NCI-H2171 treated with DMSO at 0.1 percent for 48 hours (cell line): ENCODE measurements at regions not wholly inside any gene's neighbourhood (a gene's known extent, or its start where the extent isn't known, plus 50 kb on each side); places are given as distances from the start of the nearest gene placed in this dataset.
A peak's percentile ranks its signal among the peaks of the same experiment; 100 is the strongest.

ENCODE experiments used
- DNase-seq: peaks from one replicate; lab custom pipeline; 2025; lab: John Stamatoyannopoulos, UW

DNA sequence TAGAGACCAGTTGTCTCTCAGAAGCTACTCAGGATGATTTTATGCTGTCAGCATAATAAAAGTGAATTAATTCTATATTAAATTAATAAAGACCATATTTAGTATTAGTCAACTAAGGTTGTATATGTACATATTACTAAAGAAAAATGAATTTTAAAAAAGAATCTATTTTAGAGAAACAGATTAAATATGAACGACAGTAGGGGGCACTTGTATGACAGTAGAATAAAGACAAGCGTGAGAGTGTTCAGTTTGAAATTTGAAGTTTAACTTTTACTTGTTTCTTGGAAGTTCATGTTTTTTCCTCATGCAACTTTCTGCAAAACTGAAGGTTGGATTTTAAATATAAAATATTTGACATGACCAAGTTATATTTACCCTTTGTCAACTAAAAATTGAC is 67.9 kb upstream of the MACF1 start:
- DNase-seq, result no peak

DNA sequence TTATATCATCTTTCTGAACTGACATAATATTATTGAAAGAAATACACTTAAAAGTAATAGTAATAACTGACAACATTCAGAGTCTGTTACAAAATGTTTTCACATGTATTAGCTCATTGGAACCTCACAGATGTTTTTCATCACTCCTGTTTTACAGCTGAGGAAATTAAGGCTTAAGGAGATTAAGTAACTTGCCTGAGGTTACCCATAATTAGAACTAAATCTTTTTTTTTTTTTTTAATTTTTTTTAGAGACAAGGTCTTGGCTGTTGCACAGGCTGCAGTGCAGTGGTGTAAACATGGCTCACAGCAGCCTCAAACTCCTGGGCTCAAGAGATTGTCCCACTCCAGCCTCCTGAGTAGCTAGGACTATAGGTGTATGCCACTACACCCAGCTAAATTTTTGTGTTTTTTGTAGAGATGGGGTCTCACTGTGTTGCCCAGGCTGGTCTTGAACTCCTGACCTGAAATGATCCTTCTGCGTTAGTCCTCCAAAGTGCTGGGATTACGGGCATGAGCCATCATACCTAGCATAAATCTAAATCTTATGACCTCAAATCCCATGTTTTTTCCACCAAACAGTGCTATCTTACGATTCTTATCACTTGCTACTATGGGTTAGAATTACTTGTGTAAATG is 64.7 kb upstream of the MACF1 start:
- no peak for DNase-seq

DNA sequence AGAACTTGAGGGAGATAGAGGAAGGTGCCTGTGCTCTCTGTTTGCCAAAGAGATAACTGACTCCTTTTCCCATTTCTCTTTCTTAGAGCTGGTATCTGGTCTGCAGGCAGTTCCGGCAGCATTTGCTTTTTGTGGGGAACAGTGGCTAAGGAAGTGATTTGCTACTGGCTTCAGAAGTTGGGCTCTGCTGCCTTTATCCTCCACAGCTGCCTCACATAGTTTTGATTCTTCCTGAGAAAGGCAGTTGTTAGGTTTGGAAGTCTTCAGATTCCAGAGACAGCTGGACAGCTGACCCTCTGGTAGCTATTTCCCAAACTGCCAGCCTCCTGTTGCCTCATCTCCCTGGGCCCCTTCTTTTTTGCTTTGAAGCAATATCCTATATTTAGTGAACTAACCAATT is 62.6 kb upstream of the MACF1 start:
- no peak for DNase-seq

DNA sequence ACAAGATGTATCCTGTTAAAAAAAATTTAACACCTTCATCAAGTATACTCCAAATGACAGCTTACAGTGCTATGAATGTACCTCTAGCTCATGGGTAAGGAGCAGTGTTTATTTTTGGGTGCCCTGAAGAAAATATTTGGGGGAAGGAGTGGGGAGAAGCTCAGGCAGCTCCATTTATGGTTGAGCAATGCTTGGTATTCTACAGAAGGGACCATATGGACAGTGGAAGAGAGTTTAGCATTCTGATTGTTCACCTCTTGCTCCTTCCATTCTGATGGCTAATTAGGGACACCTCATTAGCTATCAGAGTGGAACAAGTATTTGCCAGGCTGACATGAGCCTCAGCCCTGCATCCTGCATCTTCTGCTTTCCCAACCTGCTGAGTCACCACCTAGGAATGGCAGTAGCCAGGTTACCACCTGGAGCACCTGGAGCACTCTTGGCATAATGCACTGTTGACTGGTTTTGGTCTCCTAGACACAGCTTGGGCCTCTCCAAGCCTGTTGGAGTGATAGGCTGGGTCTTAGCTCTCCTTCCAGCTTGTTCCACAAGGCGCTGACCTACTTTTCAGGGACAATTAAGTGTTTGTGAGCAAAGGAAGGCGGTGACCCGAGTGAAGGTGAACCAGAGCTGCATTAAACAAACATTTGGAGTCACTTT is 62.0 kb upstream of the MACF1 start:
- DNase-seq, result peak; percentile 78

DNA sequence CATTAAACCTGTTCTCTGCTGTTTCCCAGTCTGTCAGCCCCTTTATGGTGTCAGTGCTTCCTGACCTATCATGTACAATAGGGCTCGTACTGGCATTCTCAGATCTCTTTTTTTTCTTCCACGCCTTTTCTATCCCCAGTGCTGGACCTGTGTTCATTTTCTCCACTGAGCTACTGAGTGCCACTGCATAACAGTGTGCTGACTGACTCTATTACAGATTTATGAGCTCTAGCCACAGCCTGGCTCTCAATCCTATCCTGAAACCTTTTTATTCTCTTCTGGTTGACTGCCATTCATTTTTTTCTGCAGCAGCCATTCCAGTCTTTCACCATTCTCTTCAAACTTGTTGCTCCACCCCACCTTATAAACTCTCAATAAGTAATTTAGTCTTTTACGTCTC is 59.6 kb upstream of the MACF1 start:
- no peak for DNase-seq

DNA sequence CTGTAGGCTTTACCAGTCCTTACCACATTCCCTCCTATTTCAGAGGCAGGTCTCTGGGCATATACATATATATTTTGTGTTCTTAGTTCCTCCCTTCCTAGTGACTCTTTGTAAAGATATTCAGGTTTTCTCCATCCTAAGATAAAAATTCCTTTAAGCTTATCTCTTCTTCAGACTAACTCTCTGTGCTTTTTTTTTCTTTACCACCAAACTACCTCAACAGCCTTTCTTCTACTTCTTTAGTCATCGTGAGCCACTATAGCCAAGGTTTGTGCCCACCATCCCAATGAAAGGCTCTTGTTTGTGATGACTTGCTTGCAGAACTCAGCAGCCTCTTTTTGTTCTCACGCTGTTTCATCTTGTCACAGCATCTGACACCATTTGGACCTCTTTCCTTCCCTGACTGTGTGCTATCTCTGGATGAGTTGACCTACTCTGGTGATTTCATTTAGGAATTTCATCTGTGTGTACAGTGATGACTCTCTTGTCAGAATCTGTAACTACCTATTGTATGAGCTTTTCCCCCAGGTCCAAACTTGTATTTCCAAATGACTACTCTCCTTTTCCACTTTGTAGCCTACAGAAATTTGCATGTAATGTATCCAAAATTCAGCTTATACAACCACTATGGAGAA is 59.0 kb upstream of the MACF1 start:
- DNase-seq, result no peak

DNA sequence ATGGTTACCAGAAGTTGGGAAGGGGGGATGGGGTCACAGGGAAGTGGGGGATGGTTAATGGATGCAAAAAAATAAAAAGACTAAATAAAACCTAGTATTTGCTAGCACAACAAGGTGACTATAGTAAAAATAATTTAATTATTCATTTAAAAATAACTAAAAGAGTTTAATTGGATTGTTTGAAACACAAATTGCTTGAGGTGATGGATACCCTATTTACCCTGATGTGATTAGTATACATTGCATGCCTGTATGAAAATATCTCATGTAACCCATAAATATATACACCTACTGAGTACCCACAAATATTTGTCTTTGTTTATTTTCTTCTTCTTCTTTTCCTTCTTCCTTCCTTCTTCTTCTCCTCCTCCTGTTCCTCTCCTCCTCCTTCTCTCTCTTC is 57.8 kb upstream of the MACF1 start:
- DNase-seq, result no peak

DNA sequence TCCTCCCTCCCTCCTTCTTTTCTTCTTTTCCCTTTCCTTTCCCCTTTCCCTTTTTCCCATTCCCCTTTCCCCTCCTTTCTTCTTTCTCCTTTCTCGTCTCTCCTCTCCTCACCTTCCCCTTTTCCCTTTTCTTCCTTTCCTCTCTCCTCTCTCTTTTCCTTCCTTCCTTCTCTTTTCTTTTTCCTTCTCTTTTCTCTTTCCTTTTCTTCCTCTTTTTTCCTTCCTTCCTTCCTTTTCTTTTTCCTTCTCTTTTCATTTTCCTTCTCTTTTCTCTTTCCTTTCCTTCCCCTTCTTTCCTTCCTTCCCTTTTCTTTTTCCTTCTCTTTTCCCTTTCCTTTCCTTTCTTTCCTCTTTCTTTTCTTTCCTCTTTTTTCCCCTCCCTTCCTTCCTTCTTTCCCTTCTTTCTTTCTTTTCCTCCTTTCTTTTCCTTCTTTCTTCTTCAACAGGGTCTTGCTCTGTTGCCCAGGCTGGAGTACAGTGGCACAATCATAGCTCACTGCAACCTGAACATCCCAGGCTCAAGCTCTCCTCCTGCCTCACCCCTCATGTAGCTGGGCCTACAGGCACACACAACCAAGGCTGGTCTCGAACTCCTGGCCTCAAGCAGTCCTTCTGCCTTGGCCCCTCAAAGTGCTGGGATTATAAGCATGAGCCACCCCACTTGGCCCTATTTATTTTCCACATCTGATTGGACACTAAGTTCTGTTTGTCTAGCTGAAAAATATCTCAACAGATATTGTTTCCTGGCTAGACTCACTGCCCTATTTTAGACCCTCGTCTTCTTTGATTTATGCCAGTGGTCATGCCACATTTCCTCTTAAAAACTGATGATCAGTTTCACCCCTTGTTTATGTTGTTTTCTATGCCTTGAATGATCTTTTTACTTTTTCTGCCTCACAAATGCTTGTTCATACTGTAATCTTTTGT is 57.1 kb upstream of the MACF1 start:
- DNase-seq, result no peak

DNA sequence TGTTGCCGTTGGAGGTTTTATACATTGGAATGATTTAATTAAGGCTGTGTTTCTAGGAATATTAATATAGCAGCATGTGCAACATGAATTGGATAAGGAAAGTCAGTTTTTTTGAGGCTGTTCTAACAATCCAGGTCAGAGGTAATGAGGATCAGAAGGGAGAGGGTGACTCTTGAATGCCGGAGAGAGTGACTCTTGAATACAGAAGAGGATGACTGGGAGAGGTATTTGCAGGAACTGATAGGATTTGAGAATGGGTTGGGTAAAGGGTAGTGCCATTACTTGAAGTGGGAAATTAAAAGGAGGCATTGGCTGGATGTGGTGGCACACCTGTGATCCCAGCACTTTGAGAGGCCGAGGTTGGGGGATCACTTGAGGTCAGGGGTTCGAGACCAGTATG is 55.6 kb upstream of the MACF1 start:
- DNase-seq, result no peak

DNA sequence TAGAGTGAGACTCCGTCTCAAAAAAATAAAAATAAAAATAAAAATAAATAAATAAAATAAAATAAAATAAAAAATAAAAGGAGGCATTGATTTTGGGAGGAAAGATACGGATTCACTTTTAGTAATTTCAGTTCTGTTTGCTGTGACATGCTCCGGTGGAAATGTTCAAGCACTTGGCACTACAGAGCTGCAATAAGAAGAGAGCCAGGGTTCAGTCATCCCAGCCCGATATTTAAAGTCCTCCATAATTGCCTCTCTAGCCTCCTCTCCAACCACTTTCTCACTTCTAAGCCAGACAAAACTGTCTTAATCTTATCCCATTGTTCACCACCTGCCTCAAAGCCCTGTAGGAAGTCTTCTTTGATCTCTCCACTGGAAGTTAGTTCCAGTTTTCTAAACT is 55.0 kb upstream of the MACF1 start:
- no peak for DNase-seq

DNA sequence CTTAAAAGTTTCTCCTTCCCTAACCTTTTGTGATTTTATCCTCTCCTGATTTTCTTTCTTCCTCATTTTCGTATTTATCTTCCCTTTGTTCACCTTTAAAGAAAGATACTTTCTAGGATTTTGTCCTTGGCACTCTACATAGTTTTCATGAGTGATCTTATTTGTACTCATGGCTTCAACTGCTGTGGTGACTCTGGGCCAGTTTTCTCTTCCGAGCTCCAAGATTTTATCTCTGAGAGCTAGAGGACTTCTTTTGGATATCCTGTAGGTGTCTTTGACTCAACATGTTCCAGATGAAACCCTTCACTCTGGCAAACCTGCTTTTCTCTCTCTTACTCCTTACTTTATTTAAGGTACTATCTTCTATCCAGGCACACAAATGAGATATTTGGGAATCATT is 53.7 kb upstream of the MACF1 start:
- no peak for DNase-seq

DNA sequence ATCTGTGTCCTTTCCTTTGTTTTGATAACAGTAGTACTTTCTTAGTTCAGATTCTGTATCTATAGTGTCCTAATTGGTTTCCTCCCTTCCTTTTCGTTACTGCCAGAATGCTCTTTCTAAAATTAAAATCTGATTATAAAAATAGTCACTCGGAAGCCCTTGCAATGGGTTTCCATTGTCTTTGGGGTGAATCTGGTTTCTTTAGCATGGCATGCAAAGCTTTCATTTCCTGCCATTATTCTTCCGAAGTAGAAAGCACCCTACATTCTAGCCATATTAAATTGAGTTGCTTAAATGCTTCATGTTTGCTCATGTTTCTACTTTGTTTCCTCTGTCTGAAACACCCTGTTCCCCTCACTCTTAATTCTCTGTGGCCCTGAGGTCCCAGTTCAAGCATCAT is 53.2 kb upstream of the MACF1 start:
- DNase-seq, result no peak

DNA sequence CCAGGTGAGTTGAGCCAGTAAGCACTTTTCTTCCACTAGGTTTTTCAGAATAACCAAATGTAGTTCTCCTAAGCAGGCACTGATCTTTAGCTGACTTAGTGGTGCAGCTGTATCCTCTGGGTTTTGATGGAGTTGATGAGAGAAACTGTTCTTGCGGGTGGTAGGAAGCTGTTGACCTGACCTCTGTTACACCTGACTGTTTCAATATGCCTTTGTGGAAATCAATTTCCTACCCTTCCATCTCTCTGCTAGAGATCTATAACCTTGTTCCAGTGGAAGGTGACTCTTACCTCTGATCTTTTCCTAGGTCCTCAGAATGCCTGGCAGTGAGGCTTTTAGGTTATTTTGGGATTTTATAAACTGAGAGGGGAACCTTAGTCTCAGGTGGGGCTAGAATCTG is 51.6 kb upstream of the MACF1 start:
- DNase-seq, result no peak

DNA sequence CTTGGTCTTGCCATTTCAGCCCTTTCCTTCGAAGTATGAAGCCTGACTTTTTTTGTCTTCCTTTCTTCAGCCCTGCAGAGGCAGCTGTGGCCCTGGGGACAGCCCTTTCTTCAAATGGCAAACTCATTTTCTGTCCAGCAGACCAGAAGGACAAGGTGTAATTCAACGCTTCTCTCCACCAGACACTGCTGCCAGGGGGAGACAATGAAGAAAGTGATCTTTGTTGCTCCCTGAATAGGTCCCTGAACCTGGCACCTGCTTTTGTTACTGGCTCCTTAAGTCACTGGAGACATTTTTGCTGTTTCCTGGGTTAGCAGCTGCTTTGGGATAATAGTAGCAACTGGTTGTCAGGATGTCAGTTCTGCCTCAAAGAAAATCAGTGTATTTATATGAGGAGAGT is 50.8 kb upstream of the MACF1 start:
- peak; percentile 24 for DNase-seq

DNA sequence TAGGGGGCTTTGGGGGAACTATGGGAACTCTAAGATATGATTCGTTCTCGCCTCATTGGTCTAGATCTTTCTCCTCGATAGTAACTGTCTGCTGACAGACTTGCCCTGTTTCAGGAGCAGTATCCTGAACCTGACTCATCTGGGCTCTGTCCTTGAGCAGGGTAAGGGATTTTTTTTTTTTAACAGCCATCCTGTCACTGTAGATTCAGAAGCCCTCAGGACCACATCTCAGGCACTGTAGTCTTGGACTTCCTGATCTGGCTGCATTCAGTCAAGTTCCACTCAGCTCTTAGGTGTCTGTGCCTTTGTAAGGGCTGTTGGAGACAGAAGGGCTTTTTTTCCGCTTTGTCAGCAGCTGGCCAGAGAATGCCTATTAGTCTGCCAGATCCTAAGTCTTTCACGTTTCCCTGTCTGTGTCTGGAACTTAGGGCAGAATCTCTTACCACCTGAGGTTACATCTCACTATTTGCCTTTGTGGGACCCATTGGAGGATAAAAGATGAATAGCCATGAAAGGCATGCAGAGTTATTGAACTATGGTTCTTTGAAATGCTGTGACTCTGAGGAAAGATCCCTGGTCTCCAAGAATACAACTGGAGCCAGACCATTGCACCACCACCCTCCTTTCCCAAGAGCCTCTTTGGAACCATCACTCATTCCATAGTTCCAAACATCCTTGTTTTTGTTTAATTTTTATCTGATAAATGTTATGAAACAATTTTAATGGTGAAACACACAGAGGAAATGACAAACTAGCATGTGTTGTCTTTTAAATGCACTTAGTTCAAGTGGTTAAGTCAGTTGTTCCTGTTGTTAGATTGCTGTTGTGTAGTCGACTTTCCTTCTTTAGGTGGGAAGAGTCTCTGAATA is 49.7 kb upstream of the MACF1 start:
- peak; percentile 32 for DNase-seq
